ENCODE measurements at regions not wholly inside any gene's neighbourhood (a gene's known extent, or its start where the extent isn't known, plus 50 kb on each side); places are given as distances from the start of the nearest gene placed in this dataset.

- TF ChIP-seq, protein P1, sequence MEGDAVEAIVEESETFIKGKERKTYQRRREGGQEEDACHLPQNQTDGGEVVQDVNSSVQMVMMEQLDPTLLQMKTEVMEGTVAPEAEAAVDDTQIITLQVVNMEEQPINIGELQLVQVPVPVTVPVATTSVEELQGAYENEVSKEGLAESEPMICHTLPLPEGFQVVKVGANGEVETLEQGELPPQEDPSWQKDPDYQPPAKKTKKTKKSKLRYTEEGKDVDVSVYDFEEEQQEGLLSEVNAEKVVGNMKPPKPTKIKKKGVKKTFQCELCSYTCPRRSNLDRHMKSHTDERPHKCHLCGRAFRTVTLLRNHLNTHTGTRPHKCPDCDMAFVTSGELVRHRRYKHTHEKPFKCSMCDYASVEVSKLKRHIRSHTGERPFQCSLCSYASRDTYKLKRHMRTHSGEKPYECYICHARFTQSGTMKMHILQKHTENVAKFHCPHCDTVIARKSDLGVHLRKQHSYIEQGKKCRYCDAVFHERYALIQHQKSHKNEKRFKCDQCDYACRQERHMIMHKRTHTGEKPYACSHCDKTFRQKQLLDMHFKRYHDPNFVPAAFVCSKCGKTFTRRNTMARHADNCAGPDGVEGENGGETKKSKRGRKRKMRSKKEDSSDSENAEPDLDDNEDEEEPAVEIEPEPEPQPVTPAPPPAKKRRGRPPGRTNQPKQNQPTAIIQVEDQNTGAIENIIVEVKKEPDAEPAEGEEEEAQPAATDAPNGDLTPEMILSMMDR (IDR thresholded peaks at IDR 0.05) = no peak
- TF ChIP-seq POLR2A (IDR thresholded peaks at IDR 0.05) (no peak), POLR2AphosphoS5 (IDR thresholded peaks at IDR 0.05; ENCODE audit: insufficient read depth in 1 of 2, low read depth in 1 of 2) (no peak)
Measured at GRCh38 chrX:20364238-20364637, 97.5 kb upstream of the RPS6KA3 start.
